IPS-15b (cell line): ENCODE measurements at regions not wholly inside any gene's neighbourhood (a gene's known extent, or its start where the extent isn't known, plus 50 kb on each side); places are given as distances from the start of the nearest gene placed in this dataset.

Experiments
- H3K27me3 ChIP-seq: one replicate; pipeline ENCODE4 v1.6.1; 2013; ENCODE audit warnings: low read length; ENCODE audit not compliant: control insufficient read depth, insufficient read depth
- H3K36me3 ChIP-seq: one replicate; pipeline ENCODE4 v1.6.1; 2013; ENCODE audit warnings: low read length; ENCODE audit not compliant: control insufficient read depth, insufficient read depth
- H3K4me1 ChIP-seq: one replicate; pipeline ENCODE4 v1.6.1; 2013; ENCODE audit warnings: mild to moderate bottlenecking, low read length; ENCODE audit not compliant: control insufficient read depth, insufficient read depth
- H3K4me3 ChIP-seq: one replicate; pipeline ENCODE4 v1.5.1; 2013; ENCODE audit warnings: low read depth, low read length
- H3K9ac ChIP-seq: one replicate; pipeline ENCODE4 v1.6.1; 2013; ENCODE audit warnings: low read depth, mild to moderate bottlenecking, low read length
- H3K9me3 ChIP-seq: one replicate; pipeline ENCODE4 v1.6.1; 2013; ENCODE audit warnings: mild to moderate bottlenecking, low read length; ENCODE audit not compliant: control insufficient read depth, insufficient read depth

DNA sequence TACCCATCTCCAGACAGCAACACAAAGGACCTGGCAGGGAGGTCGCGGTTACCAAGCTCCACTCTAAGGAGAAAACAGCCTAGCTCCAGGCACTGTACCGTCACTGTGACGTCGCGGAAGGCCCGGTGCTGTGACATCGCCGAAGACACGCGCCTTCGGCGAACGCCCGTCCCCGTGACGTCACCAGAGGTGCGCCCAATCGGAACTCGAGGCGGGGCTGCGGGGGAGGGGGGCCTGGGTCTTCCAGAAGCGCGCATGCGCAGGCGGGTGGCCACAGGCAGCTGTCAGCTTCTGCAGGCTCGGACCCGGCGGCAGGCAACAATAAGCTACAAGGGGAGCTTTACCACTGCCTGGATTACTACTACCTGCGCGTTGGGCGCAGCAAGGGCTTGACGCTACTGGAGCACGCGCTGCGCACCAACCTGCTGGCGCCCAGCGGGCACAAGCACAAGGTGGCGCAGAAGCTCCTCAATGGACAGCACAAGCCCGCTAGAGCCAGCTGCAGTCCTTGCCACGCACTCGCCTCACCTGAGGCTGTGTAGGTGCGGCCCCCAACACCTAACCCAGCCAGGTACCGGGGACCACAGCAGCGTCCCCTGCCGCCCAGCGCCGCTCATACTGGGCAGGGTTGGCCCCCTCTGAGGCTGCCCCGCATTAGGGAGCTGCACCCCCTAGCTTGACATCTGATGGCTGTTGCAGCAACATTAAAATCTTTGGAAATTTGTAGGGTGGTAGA lies 208.4 kb downstream of the TPST1 start:
- Histone ChIP-seq H3K4me3 (peak overlapping the region; percentile 80), H3K9me3 (no peaks in the 10 kb centered on the region), H3K36me3 (no peaks in the 10 kb centered on the region), H3K27me3 (peaks cover 6% of the 10 kb centered on the region), H3K9ac (no peak overlapping the region), H3K4me1 (no peaks in the 10 kb centered on the region)

- no peak overlapping the region for H3K4me3 ChIP-seq
- H3K36me3 ChIP-seq = no peaks in the 10 kb centered on the region
- H3K9me3 ChIP-seq = no peaks in the 10 kb centered on the region
- H3K27me3 ChIP-seq = peaks cover 6% of the 10 kb centered on the region
- H3K9ac ChIP-seq = no peak overlapping the region
- H3K4me1 ChIP-seq = no peaks in the 10 kb centered on the region
These were observed 210.6 kb downstream of the TPST1 start for GRCh38 chr7:66415659-66416265.

GRCh38 chr7:66418537-66418936 lies 210.1 kb upstream of the KCTD7 start:
- no peak overlapping the region for H3K4me3 ChIP-seq
- H3K4me1 ChIP-seq = no peaks in the 10 kb centered on the region
- no peaks in the 10 kb centered on the region for H3K36me3 ChIP-seq
- no peaks in the 10 kb centered on the region for H3K27me3 ChIP-seq
- no peak overlapping the region for H3K9ac ChIP-seq
- H3K9me3 ChIP-seq = no peaks in the 10 kb centered on the region

GRCh38 chr7:66419210-66419609 lies 209.5 kb upstream of the KCTD7 start:
- Histone ChIP-seq H3K36me3 (no peaks in the 10 kb centered on the region), H3K4me1 (no peaks in the 10 kb centered on the region), H3K4me3 (no peak overlapping the region), H3K9me3 (no peaks in the 10 kb centered on the region), H3K27me3 (no peaks in the 10 kb centered on the region), H3K9ac (no peak overlapping the region)

GRCh38 chr7:66421830-66422475 lies 206.7 kb upstream of the KCTD7 start:
- no peak overlapping the region for H3K9ac ChIP-seq
- H3K9me3 ChIP-seq = no peaks in the 10 kb centered on the region
- H3K4me3 ChIP-seq = no peak overlapping the region
- no peaks in the 10 kb centered on the region for H3K27me3 ChIP-seq
- no peaks in the 10 kb centered on the region for H3K36me3 ChIP-seq
- no peaks in the 10 kb centered on the region for H3K4me1 ChIP-seq

- no peak overlapping the region for H3K9ac ChIP-seq
- H3K9me3 ChIP-seq = no peaks in the 10 kb centered on the region
- no peak overlapping the region for H3K4me3 ChIP-seq
- H3K27me3 ChIP-seq = no peaks in the 10 kb centered on the region
- no peaks in the 10 kb centered on the region for H3K36me3 ChIP-seq
- H3K4me1 ChIP-seq = no peaks in the 10 kb centered on the region
These were observed 205.0 kb upstream of the KCTD7 start for GRCh38 chr7:66423729-66424128.

GRCh38 chr7:66426332-66426731 lies 202.3 kb upstream of the KCTD7 start:
- H3K36me3 ChIP-seq = no peaks in the 10 kb centered on the region
- H3K9ac ChIP-seq = no peak overlapping the region
- H3K27me3 ChIP-seq = no peaks in the 10 kb centered on the region
- H3K4me1 ChIP-seq = no peaks in the 10 kb centered on the region
- H3K9me3 ChIP-seq = no peaks in the 10 kb centered on the region
- no peak overlapping the region for H3K4me3 ChIP-seq

DNA sequence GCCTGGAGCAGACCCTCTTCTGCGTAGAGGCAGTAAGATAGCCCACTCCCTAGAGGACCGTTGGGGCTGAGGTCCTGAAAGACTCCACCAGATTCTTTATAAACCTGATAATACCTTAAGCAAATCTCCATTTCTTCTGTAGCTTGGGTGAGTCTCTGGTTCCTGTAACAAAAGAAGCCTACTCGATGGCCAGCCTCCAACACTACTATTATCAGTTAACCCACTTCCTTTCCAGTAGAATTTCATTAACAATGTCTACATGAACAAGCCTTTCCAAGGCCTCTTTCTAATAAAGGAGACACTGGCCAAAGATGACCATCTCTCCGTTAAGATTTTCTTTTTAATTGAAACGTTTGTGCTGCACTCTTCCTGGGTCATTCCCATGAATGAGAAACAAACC lies 201.7 kb upstream of the KCTD7 start:
- Histone ChIP-seq H3K27me3 (no peaks in the 10 kb centered on the region), H3K9ac (no peak overlapping the region), H3K9me3 (no peaks in the 10 kb centered on the region), H3K4me3 (no peak overlapping the region), H3K4me1 (no peaks in the 10 kb centered on the region), H3K36me3 (no peaks in the 10 kb centered on the region)

DNA sequence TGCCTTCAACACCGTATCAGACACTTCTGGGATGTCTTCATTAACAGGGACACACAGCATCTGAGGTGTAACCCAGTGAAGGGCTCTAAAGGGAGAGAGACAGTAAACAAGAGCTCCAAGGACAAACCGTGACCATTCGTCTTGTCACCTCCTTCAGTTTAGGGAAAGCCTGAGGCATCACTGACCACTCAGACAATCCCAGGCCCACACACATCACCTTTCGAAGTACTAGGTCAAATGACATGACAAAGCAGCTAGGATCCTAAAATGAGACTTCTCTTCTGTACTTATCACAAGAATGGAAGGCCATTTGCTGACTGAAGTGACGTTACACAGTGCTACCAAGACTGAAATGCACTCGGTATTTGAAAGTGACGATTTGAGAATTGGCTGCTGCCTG lies 200.7 kb upstream of the KCTD7 start:
- H3K4me3 ChIP-seq = no peak overlapping the region
- no peaks in the 10 kb centered on the region for H3K27me3 ChIP-seq
- H3K4me1 ChIP-seq = no peaks in the 10 kb centered on the region
- H3K36me3 ChIP-seq = no peaks in the 10 kb centered on the region
- no peaks in the 10 kb centered on the region for H3K9me3 ChIP-seq
- no peak overlapping the region for H3K9ac ChIP-seq

DNA sequence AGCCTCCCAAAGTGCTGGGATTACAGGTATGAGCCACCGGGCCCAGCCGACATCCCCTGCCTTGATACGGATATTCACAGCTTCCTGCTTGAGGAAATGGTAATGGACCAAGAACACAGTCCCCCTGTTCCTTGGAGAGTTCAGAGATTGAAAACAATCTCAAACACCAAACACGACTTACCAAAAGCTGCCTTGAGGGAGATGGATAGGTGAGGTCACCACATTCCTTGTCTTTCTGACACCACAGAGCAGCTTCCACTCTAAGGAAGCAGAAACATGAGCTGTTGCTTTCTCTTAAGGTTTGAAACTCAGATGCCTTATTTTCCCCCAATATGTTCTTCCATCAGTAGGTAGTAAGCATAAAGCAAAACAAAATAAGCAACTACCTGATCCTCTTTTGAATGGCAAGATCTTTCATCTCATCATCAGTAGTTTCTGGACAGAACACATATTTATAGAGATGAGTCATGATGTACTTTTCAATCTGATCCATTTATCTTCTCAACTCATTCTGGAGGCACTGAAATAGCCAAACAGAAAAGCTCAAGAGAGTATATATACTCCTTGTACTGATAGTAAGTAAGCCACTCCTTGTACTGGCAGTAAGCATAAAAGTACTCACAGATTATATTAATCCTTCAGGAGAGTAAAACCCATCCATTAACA lies 199.1 kb upstream of the KCTD7 start:
- Histone ChIP-seq H3K36me3 (no peaks in the 10 kb centered on the region), H3K27me3 (no peaks in the 10 kb centered on the region), H3K4me3 (no peak overlapping the region), H3K4me1 (no peaks in the 10 kb centered on the region), H3K9me3 (no peaks in the 10 kb centered on the region), H3K9ac (no peak overlapping the region)

- Histone ChIP-seq H3K27me3 (no peaks in the 10 kb centered on the region), H3K9me3 (no peaks in the 10 kb centered on the region), H3K4me3 (no peak overlapping the region), H3K4me1 (no peaks in the 10 kb centered on the region), H3K9ac (no peak overlapping the region), H3K36me3 (no peaks in the 10 kb centered on the region)
These were observed 198.5 kb upstream of the KCTD7 start for GRCh38 chr7:66430164-66430545.
